ENCODE measurements at regions not wholly inside any gene's neighbourhood (a gene's known extent, or its start where the extent isn't known, plus 50 kb on each side); places are given as distances from the start of the nearest gene placed in this dataset.

GRCh38 chr10:47186941-47187340 is 113.1 kb upstream of the GDF10 start:
- no peak overlapping the region for H3K27ac ChIP-seq (ENCODE audit: low read depth in 2 of 2, low read length in 2 of 2)
- H3K9ac ChIP-seq (ENCODE audit: low read depth in 1 of 2, low read length in 2 of 2) = no peak overlapping the region
- H3K36me3 ChIP-seq (ENCODE audit: control insufficient read depth in 2 of 2, insufficient read depth in 2 of 2, low read length in 2 of 2) = no peaks in the 10 kb centered on the region
- H3K4me3 ChIP-seq (ENCODE audit: low read length in 2 of 2) = no peak overlapping the region
- no peaks in the 10 kb centered on the region for H3K27me3 ChIP-seq (ENCODE audit: control insufficient read depth in 2 of 2, insufficient read depth in 2 of 2, low read length in 2 of 2)
- peaks cover 0 to 5% of the 10 kb centered on the region in 2 donors for H3K4me1 ChIP-seq (ENCODE audit: control insufficient read depth in 2 of 2, insufficient read depth in 2 of 2, low read length in 2 of 2)
- no peaks in the 10 kb centered on the region for H3K9me3 ChIP-seq (ENCODE audit: control insufficient read depth in 2 of 2, low read length in 2 of 2)

GRCh38 chr10:47187592-47187991 is 112.4 kb upstream of the GDF10 start:
- peaks cover 0 to 6% of the 10 kb centered on the region in 2 donors for H3K4me1 ChIP-seq (ENCODE audit: control insufficient read depth in 2 of 2, insufficient read depth in 2 of 2, low read length in 2 of 2)
- no peak overlapping the region for H3K4me3 ChIP-seq (ENCODE audit: low read length in 2 of 2)
- no peaks in the 10 kb centered on the region for H3K9me3 ChIP-seq (ENCODE audit: control insufficient read depth in 2 of 2, low read length in 2 of 2)
- no peaks in the 10 kb centered on the region for H3K36me3 ChIP-seq (ENCODE audit: control insufficient read depth in 2 of 2, insufficient read depth in 2 of 2, low read length in 2 of 2)
- H3K9ac ChIP-seq (ENCODE audit: low read depth in 1 of 2, low read length in 2 of 2) = no peak overlapping the region
- H3K27ac ChIP-seq (ENCODE audit: low read depth in 2 of 2, low read length in 2 of 2) = no peak overlapping the region
- no peaks in the 10 kb centered on the region for H3K27me3 ChIP-seq (ENCODE audit: control insufficient read depth in 2 of 2, insufficient read depth in 2 of 2, low read length in 2 of 2)

GRCh38 chr10:47188156-47188555 is 111.8 kb upstream of the GDF10 start:
- H3K36me3 ChIP-seq (ENCODE audit: control insufficient read depth in 2 of 2, insufficient read depth in 2 of 2, low read length in 2 of 2) = no peaks in the 10 kb centered on the region
- peaks cover 0 to 4% of the 10 kb centered on the region in 2 donors for H3K4me1 ChIP-seq (ENCODE audit: control insufficient read depth in 2 of 2, insufficient read depth in 2 of 2, low read length in 2 of 2)
- H3K9ac ChIP-seq (ENCODE audit: low read depth in 1 of 2, low read length in 2 of 2) = no peak overlapping the region
- H3K27ac ChIP-seq (ENCODE audit: low read depth in 2 of 2, low read length in 2 of 2) = no peak overlapping the region
- no peaks in the 10 kb centered on the region for H3K9me3 ChIP-seq (ENCODE audit: control insufficient read depth in 2 of 2, low read length in 2 of 2)
- H3K27me3 ChIP-seq (ENCODE audit: control insufficient read depth in 2 of 2, insufficient read depth in 2 of 2, low read length in 2 of 2) = no peaks in the 10 kb centered on the region
- no peak overlapping the region for H3K4me3 ChIP-seq (ENCODE audit: low read length in 2 of 2)

GRCh38 chr10:47189802-47190201 is 110.2 kb upstream of the GDF10 start:
- H3K9me3 ChIP-seq (ENCODE audit: control insufficient read depth in 2 of 2, low read length in 2 of 2) = no peaks in the 10 kb centered on the region
- H3K4me1 ChIP-seq (ENCODE audit: control insufficient read depth in 2 of 2, insufficient read depth in 2 of 2, low read length in 2 of 2) = peaks cover 0 to 4% of the 10 kb centered on the region in 2 donors
- no peaks in the 10 kb centered on the region for H3K36me3 ChIP-seq (ENCODE audit: control insufficient read depth in 2 of 2, insufficient read depth in 2 of 2, low read length in 2 of 2)
- no peaks in the 10 kb centered on the region for H3K27me3 ChIP-seq (ENCODE audit: control insufficient read depth in 2 of 2, insufficient read depth in 2 of 2, low read length in 2 of 2)
- no peak overlapping the region for H3K27ac ChIP-seq (ENCODE audit: low read depth in 2 of 2, low read length in 2 of 2)
- no peak overlapping the region for H3K9ac ChIP-seq (ENCODE audit: low read depth in 1 of 2, low read length in 2 of 2)
- no peak overlapping the region for H3K4me3 ChIP-seq (ENCODE audit: low read length in 2 of 2)

GRCh38 chr10:47190301-47190700 is 109.7 kb upstream of the GDF10 start:
- Histone ChIP-seq H3K4me1 (ENCODE audit: control insufficient read depth in 2 of 2, insufficient read depth in 2 of 2, low read length in 2 of 2) (peaks cover 0 to 4% of the 10 kb centered on the region in 2 donors), H3K27ac (ENCODE audit: low read depth in 2 of 2, low read length in 2 of 2) (no peak overlapping the region), H3K9ac (ENCODE audit: low read depth in 1 of 2, low read length in 2 of 2) (no peak overlapping the region), H3K9me3 (ENCODE audit: control insufficient read depth in 2 of 2, low read length in 2 of 2) (no peaks in the 10 kb centered on the region), H3K27me3 (ENCODE audit: control insufficient read depth in 2 of 2, insufficient read depth in 2 of 2, low read length in 2 of 2) (no peaks in the 10 kb centered on the region), H3K36me3 (ENCODE audit: control insufficient read depth in 2 of 2, insufficient read depth in 2 of 2, low read length in 2 of 2) (no peaks in the 10 kb centered on the region), H3K4me3 (ENCODE audit: low read length in 2 of 2) (no peak overlapping the region)

- H3K4me1 ChIP-seq (ENCODE audit: control insufficient read depth in 2 of 2, insufficient read depth in 2 of 2, low read length in 2 of 2) = peaks cover 0 to 4% of the 10 kb centered on the region in 2 donors
- no peaks in the 10 kb centered on the region for H3K36me3 ChIP-seq (ENCODE audit: control insufficient read depth in 2 of 2, insufficient read depth in 2 of 2, low read length in 2 of 2)
- H3K9me3 ChIP-seq (ENCODE audit: control insufficient read depth in 2 of 2, low read length in 2 of 2) = no peaks in the 10 kb centered on the region
- H3K4me3 ChIP-seq (ENCODE audit: low read length in 2 of 2) = no peak overlapping the region
- H3K27me3 ChIP-seq (ENCODE audit: control insufficient read depth in 2 of 2, insufficient read depth in 2 of 2, low read length in 2 of 2) = no peaks in the 10 kb centered on the region
- H3K27ac ChIP-seq (ENCODE audit: low read depth in 2 of 2, low read length in 2 of 2) = no peak overlapping the region
- H3K9ac ChIP-seq (ENCODE audit: low read depth in 1 of 2, low read length in 2 of 2) = no peak overlapping the region
Measured at GRCh38 chr10:47190802-47191450, 109.1 kb upstream of the GDF10 start.

GRCh38 chr10:47192273-47192672 is 107.7 kb upstream of the GDF10 start:
- Histone ChIP-seq H3K4me3 (ENCODE audit: low read length in 2 of 2) (no peak overlapping the region), H3K4me1 (ENCODE audit: control insufficient read depth in 2 of 2, insufficient read depth in 2 of 2, low read length in 2 of 2) (peaks cover 0 to 4% of the 10 kb centered on the region in 2 donors)

GRCh38 chr10:47193666-47194065 is 106.3 kb upstream of the GDF10 start:
- no peaks in the 10 kb centered on the region for H3K27me3 ChIP-seq (ENCODE audit: control insufficient read depth in 2 of 2, insufficient read depth in 2 of 2, low read length in 2 of 2)
- H3K36me3 ChIP-seq (ENCODE audit: control insufficient read depth in 2 of 2, insufficient read depth in 2 of 2, low read length in 2 of 2) = no peaks in the 10 kb centered on the region
- H3K9ac ChIP-seq (ENCODE audit: low read depth in 1 of 2, low read length in 2 of 2) = no peak overlapping the region
- no peak overlapping the region for H3K27ac ChIP-seq (ENCODE audit: low read depth in 2 of 2, low read length in 2 of 2)
- H3K4me3 ChIP-seq (ENCODE audit: low read length in 2 of 2) = no peak overlapping the region
- no peaks in the 10 kb centered on the region for H3K9me3 ChIP-seq (ENCODE audit: control insufficient read depth in 2 of 2, low read length in 2 of 2)
- peaks cover 0 to 4% of the 10 kb centered on the region in 2 donors for H3K4me1 ChIP-seq (ENCODE audit: control insufficient read depth in 2 of 2, insufficient read depth in 2 of 2, low read length in 2 of 2)

More at GRCh38 chr10:47192273-47192672, 107.7 kb upstream of the GDF10 start:
- Histone ChIP-seq H3K36me3 (ENCODE audit: control insufficient read depth in 2 of 2, insufficient read depth in 2 of 2, low read length in 2 of 2) (no peaks in the 10 kb centered on the region), H3K27ac (ENCODE audit: low read depth in 2 of 2, low read length in 2 of 2) (no peak overlapping the region), H3K9me3 (ENCODE audit: control insufficient read depth in 2 of 2, low read length in 2 of 2) (no peaks in the 10 kb centered on the region), H3K27me3 (ENCODE audit: control insufficient read depth in 2 of 2, insufficient read depth in 2 of 2, low read length in 2 of 2) (no peaks in the 10 kb centered on the region), H3K9ac (ENCODE audit: low read depth in 1 of 2, low read length in 2 of 2) (no peak overlapping the region)

GRCh38 chr10:47195274-47195885 is 104.6 kb upstream of the GDF10 start:
- H3K9me3 ChIP-seq (ENCODE audit: control insufficient read depth in 2 of 2, low read length in 2 of 2) = no peaks in the 10 kb centered on the region
- no peaks in the 10 kb centered on the region for H3K36me3 ChIP-seq (ENCODE audit: control insufficient read depth in 2 of 2, insufficient read depth in 2 of 2, low read length in 2 of 2)
- peaks cover 0 to 4% of the 10 kb centered on the region in 2 donors for H3K4me1 ChIP-seq (ENCODE audit: control insufficient read depth in 2 of 2, insufficient read depth in 2 of 2, low read length in 2 of 2)
- H3K27ac ChIP-seq (ENCODE audit: low read depth in 2 of 2, low read length in 2 of 2) = no peak overlapping the region
- no peak overlapping the region for H3K4me3 ChIP-seq (ENCODE audit: low read length in 2 of 2)
- H3K9ac ChIP-seq (ENCODE audit: low read depth in 1 of 2, low read length in 2 of 2) = no peak overlapping the region
- no peaks in the 10 kb centered on the region for H3K27me3 ChIP-seq (ENCODE audit: control insufficient read depth in 2 of 2, insufficient read depth in 2 of 2, low read length in 2 of 2)

- Histone ChIP-seq H3K36me3 (ENCODE audit: control insufficient read depth in 2 of 2, insufficient read depth in 2 of 2, low read length in 2 of 2) (no peaks in the 10 kb centered on the region), H3K27ac (ENCODE audit: low read depth in 2 of 2, low read length in 2 of 2) (no peak overlapping the region), H3K9me3 (ENCODE audit: control insufficient read depth in 2 of 2, low read length in 2 of 2) (no peaks in the 10 kb centered on the region), H3K4me3 (ENCODE audit: low read length in 2 of 2) (no peak overlapping the region), H3K9ac (ENCODE audit: low read depth in 1 of 2, low read length in 2 of 2) (no peak overlapping the region), H3K4me1 (ENCODE audit: control insufficient read depth in 2 of 2, insufficient read depth in 2 of 2, low read length in 2 of 2) (peaks cover 0 to 2% of the 10 kb centered on the region in 2 donors), H3K27me3 (ENCODE audit: control insufficient read depth in 2 of 2, insufficient read depth in 2 of 2, low read length in 2 of 2) (no peaks in the 10 kb centered on the region)
Measured at GRCh38 chr10:47196691-47197090, 103.3 kb upstream of the GDF10 start.
